ENCODE measurements at regions not wholly inside any gene's neighbourhood (a gene's known extent, or its start where the extent isn't known, plus 50 kb on each side); places are given as distances from the start of the nearest gene placed in this dataset.

DNA sequence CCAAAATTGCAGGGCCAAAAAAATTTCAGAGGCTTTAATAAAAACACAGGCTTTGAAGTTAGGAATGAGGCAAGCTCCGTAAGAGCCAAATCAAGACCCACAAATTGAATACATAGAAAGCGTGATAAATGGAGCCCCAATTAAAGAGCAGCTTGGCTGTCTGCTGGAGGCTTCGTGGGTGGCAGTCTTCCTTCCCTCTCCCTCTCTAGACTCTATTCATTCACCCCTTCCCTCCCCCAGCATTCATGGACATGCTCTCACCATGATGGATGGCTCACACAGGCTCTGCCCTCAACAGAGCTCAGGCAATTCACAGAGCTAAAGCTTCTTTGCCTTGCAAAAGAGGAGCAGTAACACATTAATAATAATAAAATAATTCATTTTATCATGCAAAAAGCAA lies 214.1 kb downstream of the HERPUD2 start:
- no peak for DNase-seq (ENCODE audit: low read depth)
- H3K4me3 ChIP-seq (ENCODE audit: low read depth, low read length) = no peak overlapping the region
- TF ChIP-seq, protein P1, sequence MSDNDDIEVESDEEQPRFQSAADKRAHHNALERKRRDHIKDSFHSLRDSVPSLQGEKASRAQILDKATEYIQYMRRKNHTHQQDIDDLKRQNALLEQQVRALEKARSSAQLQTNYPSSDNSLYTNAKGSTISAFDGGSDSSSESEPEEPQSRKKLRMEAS (IDR thresholded peaks at IDR 0.05; ENCODE audit: low read depth, low read length) = no peak
- TF ChIP-seq POLR2A (IDR thresholded peaks at IDR 0.05; ENCODE audit: extremely low read depth, insufficient read length) (no peak), MYC (IDR thresholded peaks at IDR 0.05; ENCODE audit: low read depth, low read length) (no peak), CTCF (IDR thresholded peaks at IDR 0.05; ENCODE audit: low read depth, low read length) (no peak)

GRCh38 chr7:35477609-35478008 lies 217.3 kb downstream of the HERPUD2 start:
- H3K4me3 ChIP-seq (ENCODE audit: low read depth, low read length) = no peak overlapping the region
- no peak for DNase-seq (ENCODE audit: low read depth)
- no peak for TF ChIP-seq MYC (IDR thresholded peaks at IDR 0.05; ENCODE audit: low read depth, low read length)

DNA sequence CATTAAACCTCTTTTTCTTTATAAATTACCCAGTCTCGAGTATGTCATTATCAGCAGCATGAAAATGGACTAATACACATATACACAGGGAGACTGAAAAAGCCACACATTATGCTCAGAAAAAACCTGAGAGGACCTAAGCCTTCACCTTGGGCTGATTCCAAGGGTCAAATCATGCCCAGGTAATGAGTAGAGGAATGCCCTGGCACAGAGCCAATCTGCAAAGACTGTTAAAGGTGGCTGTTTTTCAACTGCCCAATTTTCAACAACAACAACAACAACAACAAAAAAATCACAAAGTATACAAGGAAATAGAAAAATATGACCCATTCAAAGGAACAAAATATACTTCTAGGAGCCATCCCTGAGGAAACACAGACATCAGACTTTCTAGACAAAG lies 220.2 kb upstream of the TBX20 start:
- TF ChIP-seq POLR2A (IDR thresholded peaks at IDR 0.05; ENCODE audit: extremely low read depth, insufficient read length) (no peak), MYC (IDR thresholded peaks at IDR 0.05; ENCODE audit: low read depth, low read length) (no peak), CTCF (IDR thresholded peaks at IDR 0.05; ENCODE audit: low read depth, low read length) (no peak)
- TF ChIP-seq, protein P1 (IDR thresholded peaks at IDR 0.05; ENCODE audit: low read depth, low read length) = no peak
- H3K4me3 ChIP-seq (ENCODE audit: low read depth, low read length) = no peak overlapping the region
- DNase-seq (ENCODE audit: low read depth) = no peak

- no peak for TF ChIP-seq CTCF (IDR thresholded peaks at IDR 0.05; ENCODE audit: low read depth, low read length)
- TF ChIP-seq MYC (IDR thresholded peaks at IDR 0.05; ENCODE audit: low read depth, low read length) = no peak
- no peak for TF ChIP-seq POLR2A (IDR thresholded peaks at IDR 0.05; ENCODE audit: extremely low read depth, insufficient read length)
- TF ChIP-seq, protein P1 (IDR thresholded peaks at IDR 0.05; ENCODE audit: low read depth, low read length) = no peak
These were observed 214.7 kb upstream of the TBX20 start for GRCh38 chr7:35468606-35469005.

GRCh38 chr7:35467456-35467978 lies 213.6 kb upstream of the TBX20 start:
- DNase-seq (ENCODE audit: low read depth) = no peak
- no peak for TF ChIP-seq CTCF (IDR thresholded peaks at IDR 0.05; ENCODE audit: low read depth, low read length)
- TF ChIP-seq, protein P1 (IDR thresholded peaks at IDR 0.05; ENCODE audit: low read depth, low read length) = no peak
- no peak for TF ChIP-seq POLR2A (IDR thresholded peaks at IDR 0.05; ENCODE audit: extremely low read depth, insufficient read length)
- TF ChIP-seq MYC (IDR thresholded peaks at IDR 0.05; ENCODE audit: low read depth, low read length) = no peak
- no peak overlapping the region for H3K4me3 ChIP-seq (ENCODE audit: low read depth, low read length)

More at GRCh38 chr7:35468606-35469005, 214.7 kb upstream of the TBX20 start:
- DNase-seq (ENCODE audit: low read depth) = no peak
- H3K4me3 ChIP-seq (ENCODE audit: low read depth, low read length) = no peak overlapping the region

DNA sequence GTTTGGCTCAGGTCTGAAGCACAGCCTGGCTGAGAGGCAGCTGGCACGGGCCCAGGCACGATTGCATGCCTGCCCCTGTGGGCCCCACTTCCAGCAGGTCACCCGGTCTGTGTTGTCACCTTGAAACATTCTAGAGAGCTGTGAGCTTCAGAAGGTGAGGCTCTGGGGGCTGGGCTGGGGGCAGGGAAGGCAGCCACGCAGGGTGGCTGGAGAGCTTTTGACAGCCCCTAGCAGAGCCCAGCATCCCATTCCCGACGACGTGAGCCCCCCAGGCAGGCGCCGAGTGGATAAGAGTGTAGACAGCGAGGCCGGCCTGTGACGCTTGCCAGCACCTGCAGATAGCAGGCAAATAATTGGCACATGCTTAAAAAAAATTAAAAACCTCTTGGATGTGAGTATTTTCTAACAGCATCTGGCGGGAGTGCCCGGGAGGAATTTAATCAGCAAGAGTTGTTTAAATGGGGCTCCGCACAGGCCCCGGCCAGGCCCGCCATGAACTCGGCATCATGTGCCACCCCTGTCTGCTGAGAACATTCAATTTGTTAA lies 212.0 kb upstream of the TBX20 start:
- H3K4me3 ChIP-seq (ENCODE audit: low read depth, low read length) = no peak overlapping the region
- no peak for TF ChIP-seq MYC (IDR thresholded peaks at IDR 0.05; ENCODE audit: low read depth, low read length)
- no peak for DNase-seq (ENCODE audit: low read depth)

GRCh38 chr7:35463751-35464150 lies 209.9 kb upstream of the TBX20 start:
- no peak overlapping the region for H3K4me3 ChIP-seq (ENCODE audit: low read depth, low read length)
- no peak for DNase-seq (ENCODE audit: low read depth)
- no peak for TF ChIP-seq MYC (IDR thresholded peaks at IDR 0.05; ENCODE audit: low read depth, low read length)
- TF ChIP-seq POLR2A (IDR thresholded peaks at IDR 0.05; ENCODE audit: extremely low read depth, insufficient read length) = no peak
- TF ChIP-seq CTCF (IDR thresholded peaks at IDR 0.05; ENCODE audit: low read depth, low read length) = no peak

Measured in NB4 (cell line).